Dermis blood vessel endothelial cell (primary cell): ENCODE measurements at regions not wholly inside any gene's neighbourhood (a gene's known extent, or its start where the extent isn't known, plus 50 kb on each side); places are given as distances from the start of the nearest gene placed in this dataset.
"Not testable (repeated sequence)": the region's sequence is repeated elsewhere in the genome, so short reads cannot be mapped to it uniquely, and the experiment has no call there.

Experiments used
- DNase-seq: peaks from one replicate; pipeline ENCODE4 v3.0.0; 2010

- no peak for DNase-seq
These were observed 726.1 kb downstream of the CDH18 start for GRCh38 chr5:19261879-19262278.

- no peak for DNase-seq
These were observed 723.2 kb downstream of the CDH18 start for GRCh38 chr5:19264821-19265220.

- DNase-seq: no peak
These were observed 721.2 kb downstream of the CDH18 start for GRCh38 chr5:19266791-19267190.

GRCh38 chr5:19270153-19270552 lies 717.8 kb downstream of the CDH18 start:
- no peak for DNase-seq

GRCh38 chr5:19274578-19274977 lies 713.4 kb downstream of the CDH18 start:
- no peak for DNase-seq

- DNase-seq: no peak
These were observed 702.7 kb downstream of the CDH18 start for GRCh38 chr5:19285286-19285685.

GRCh38 chr5:19287548-19288277 lies 700.3 kb downstream of the CDH18 start:
- DNase-seq: not testable (repeated sequence)

- DNase-seq: not testable (repeated sequence)
These were observed 699.7 kb downstream of the CDH18 start for GRCh38 chr5:19288311-19288710.

GRCh38 chr5:19297934-19298333 lies 690.1 kb downstream of the CDH18 start:
- DNase-seq: no peak

GRCh38 chr5:19301271-19301670 lies 686.7 kb downstream of the CDH18 start:
- no peak for DNase-seq

- no peak for DNase-seq
These were observed 673.2 kb downstream of the CDH18 start for GRCh38 chr5:19314840-19315239.

GRCh38 chr5:19319252-19319651 lies 668.7 kb downstream of the CDH18 start:
- DNase-seq: no peak

GRCh38 chr5:19322716-19323485 lies 665.1 kb downstream of the CDH18 start:
- DNase-seq: no peak

GRCh38 chr5:19334278-19334677 lies 653.7 kb downstream of the CDH18 start:
- no peak for DNase-seq

GRCh38 chr5:19342942-19343341 lies 645.1 kb downstream of the CDH18 start:
- DNase-seq: no peak

- no peak for DNase-seq
These were observed 635.9 kb downstream of the CDH18 start for GRCh38 chr5:19352120-19352519.

- no peak for DNase-seq
These were observed 619.0 kb downstream of the CDH18 start for GRCh38 chr5:19369048-19369447.

GRCh38 chr5:19369561-19369960 lies 618.4 kb downstream of the CDH18 start:
- no peak for DNase-seq

GRCh38 chr5:19370655-19371386 lies 617.2 kb downstream of the CDH18 start:
- DNase-seq: no peak

GRCh38 chr5:19388391-19388790 lies 599.6 kb downstream of the CDH18 start:
- no peak for DNase-seq

- no peak for DNase-seq
These were observed 587.0 kb downstream of the CDH18 start for GRCh38 chr5:19401032-19401431.

- DNase-seq: no peak
These were observed 581.2 kb downstream of the CDH18 start for GRCh38 chr5:19406576-19407365.

- DNase-seq: no peak
These were observed 579.9 kb downstream of the CDH18 start for GRCh38 chr5:19408149-19408548.
